H54 (cell line): ENCODE measurements at regions not wholly inside any gene's neighbourhood (a gene's known extent, or its start where the extent isn't known, plus 50 kb on each side); places are given as distances from the start of the nearest gene placed in this dataset.
"Not testable (repeated sequence)": the region's sequence is repeated elsewhere in the genome, so short reads cannot be mapped to it uniquely, and the experiment has no call there.

Source experiments
- DNase-seq: peaks from one replicate; pipeline ENCODE4 v3.0.0; 2011; ENCODE audit warnings: low spot score, mixed read lengths; ENCODE audit not compliant: insufficient read length
- FAIRE-seq: peaks from 3 replicates; lab custom pipeline; 2011; peaks lifted over from hg19 to GRCh38; lab: Jason Lieb, UNC
- POLR2A ChIP-seq: IDR thresholded peaks from 2 replicates; pipeline ENCODE4 v1.6.1; 2011; ENCODE audit warnings: low read depth, mild to moderate bottlenecking, low read length

DNA sequence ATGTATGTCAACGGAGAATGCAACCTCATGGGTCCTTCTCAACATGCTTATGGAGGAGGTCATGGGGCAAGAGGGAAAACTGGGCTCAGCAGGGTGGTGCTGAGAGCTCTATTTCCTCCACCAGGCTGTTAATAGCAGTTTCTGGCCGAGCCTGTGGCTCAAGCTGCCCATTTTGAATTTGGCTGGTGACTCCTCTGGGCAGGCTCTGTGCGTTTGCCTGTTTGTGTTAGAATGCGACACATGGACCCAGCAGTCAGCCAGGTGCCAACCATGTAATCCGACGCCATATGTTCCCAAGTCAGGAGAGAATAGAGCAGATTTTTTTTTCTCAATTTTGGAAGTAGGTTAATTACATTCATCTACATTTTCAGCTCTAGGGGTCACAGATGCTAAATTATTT lies 387.7 kb upstream of the CLINT1 start:
- no peak for TF ChIP-seq POLR2A
- no peak for DNase-seq
- no peak for FAIRE-seq

DNA sequence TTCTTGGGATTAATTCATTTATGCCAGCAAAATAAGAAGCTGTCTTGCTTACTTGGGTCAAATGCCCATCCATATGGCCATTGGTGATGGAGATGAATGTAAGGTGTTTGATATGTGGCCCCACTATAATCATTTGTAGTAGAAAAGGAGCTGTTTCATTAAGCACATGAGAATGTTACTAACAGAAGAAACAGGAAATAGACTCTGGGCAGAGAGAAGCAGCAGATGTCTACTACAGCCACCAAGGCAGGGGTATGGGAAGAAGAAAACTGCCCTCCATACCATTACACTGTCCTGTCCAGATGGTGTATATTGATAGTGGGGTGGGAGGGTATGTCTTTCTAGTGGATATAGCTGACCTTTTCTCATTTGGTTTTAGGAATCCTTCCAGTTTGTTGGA lies 386.6 kb upstream of the CLINT1 start:
- DNase-seq (no peak), FAIRE-seq (no peak)
- TF ChIP-seq POLR2A, result no peak

GRCh38 chr5:158244882-158245281 lies 385.9 kb upstream of the CLINT1 start:
- DNase-seq (no peak), FAIRE-seq (no peak)
- TF ChIP-seq POLR2A, result no peak

GRCh38 chr5:158236511-158237335 lies 377.8 kb upstream of the CLINT1 start:
- FAIRE-seq, result no peak
- no peak for TF ChIP-seq POLR2A
- no peak for DNase-seq

- no peak for FAIRE-seq
- no peak for TF ChIP-seq POLR2A
Measured at GRCh38 chr5:158235159-158235547, 376.2 kb upstream of the CLINT1 start.

DNA sequence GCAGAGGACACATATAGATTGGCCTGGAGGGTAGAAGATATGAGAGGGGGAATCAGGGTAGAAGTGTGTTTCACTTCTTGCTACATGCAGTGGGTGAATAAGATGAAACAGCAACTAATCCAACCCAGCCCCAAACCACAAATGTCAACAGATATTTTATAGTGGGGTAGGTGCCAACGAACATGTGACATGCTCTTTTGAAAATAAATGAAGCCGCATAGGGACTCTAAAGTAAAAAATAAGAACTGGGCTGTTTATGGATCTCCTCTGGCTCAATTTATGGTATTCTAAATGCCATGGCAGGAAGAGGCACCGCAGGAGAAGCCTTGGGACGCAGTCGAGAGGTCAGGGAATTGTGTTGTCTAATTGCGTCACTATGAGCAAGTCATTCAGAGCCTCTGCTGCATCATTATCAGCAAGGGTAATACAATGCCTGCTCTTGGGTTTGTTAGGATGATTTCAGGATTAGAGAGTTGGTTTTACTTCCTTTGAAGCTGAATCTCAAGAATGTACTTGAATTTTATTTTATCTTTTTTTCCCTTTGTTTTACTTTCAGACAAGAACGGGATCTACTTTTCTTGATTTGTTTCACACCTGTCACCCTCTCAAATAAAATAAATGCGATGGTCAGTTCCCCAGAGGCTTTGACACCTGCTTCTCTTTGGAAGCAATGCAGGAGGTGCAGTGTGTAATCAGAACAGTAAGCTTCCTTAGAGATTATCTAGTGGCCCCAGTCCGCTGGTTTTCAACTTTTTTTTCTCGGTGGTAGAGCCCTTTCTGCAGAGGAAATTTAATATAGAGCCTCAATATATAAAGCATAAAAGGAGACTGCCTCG lies 375.6 kb upstream of the CLINT1 start:
- TF ChIP-seq POLR2A, result no peak
- DNase-seq, result no peak
- FAIRE-seq, result no peak

More at GRCh38 chr5:158235159-158235547, 376.2 kb upstream of the CLINT1 start:
- DNase-seq, result no peak

DNA sequence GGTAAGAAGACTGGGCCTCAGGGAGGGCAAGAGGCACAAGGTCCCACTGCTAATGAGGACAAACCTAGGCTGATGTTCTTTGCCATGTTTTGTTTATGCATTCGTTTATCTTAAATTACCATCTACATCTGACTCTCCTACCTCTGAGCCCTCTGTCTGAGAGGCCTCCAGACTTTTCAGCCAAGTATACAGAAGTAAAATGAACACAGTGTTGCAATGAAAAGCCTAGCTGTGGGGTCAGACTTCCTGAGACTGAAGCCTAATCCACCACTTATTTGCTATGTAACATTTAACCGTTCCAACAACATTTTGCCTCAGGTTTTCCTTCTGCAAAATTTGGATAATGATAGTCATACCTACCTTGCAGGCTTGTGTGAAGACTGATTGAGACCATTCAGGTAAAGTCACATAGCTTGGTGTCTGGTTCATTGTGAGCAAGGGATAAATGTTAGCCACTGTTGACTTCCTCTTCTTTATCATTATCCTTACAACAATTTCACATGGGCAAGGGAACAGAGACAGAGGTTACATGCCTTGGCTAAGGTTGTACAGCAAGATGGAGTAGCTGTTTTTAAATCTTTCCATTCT lies 374.9 kb upstream of the CLINT1 start:
- FAIRE-seq, result no peak
- no peak for TF ChIP-seq POLR2A
- no peak for DNase-seq

DNA sequence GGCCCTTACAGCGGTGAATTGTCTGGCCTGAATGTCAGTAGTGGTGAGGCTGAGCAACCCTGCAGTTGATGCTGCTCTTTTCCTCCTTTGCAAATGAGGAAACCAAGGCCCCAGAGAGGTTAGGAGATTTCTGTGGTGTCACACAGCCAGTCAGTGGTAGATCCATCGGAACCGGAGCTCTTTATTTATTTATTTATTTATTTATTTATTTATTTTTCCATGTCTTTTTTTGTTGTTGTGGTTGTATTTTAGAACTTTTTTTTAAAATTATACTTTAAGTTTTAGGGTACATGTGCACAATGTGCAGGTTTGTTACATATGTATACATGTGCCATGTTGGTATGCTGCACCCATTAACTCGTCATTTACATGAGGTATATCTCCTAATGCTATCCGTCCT lies 368.4 kb upstream of the CLINT1 start:
- DNase-seq, FAIRE-seq: not testable (repeated sequence)

DNA sequence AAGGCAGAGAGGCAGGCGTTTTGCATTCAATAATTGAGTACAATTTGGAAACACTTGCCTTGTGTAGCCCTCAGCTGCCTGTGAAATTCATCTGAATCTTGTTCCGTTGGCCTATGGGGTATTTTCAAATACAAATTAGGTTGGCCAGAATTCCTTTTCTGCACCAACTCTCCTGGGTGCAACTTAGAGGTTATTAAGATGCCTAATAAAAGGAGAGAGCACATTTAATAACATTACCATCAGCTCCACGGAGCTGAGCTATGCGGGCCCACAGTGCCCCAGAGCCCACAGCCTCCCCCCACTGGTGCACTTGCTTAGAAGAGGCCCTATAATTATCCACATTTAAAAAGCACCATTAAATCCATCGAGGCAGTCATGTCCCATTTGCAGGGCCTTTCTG lies 367.6 kb upstream of the CLINT1 start:
- DNase-seq, result no peak
- TF ChIP-seq POLR2A, result no peak
- FAIRE-seq, result no peak

DNA sequence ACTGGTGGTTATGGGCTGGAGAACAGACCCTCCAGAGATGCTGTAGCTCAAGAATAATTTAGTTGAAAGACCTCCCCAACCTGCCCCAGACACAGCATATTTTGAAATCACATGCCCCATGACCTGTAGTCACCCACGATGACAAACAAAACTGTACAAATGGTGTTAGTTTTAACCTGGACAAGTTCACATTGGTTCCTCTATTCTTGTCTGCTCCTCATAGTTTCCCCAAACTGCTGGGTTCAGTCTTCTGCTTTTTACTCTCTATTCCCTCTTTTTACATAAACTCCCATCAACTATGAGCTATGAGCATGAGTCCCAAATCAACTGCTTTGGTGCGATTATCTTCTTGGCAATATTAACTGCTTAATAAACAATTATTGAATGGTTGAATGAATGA lies 365.3 kb upstream of the CLINT1 start:
- DNase-seq (no peak), FAIRE-seq (no peak)
- TF ChIP-seq POLR2A, result no peak

DNA sequence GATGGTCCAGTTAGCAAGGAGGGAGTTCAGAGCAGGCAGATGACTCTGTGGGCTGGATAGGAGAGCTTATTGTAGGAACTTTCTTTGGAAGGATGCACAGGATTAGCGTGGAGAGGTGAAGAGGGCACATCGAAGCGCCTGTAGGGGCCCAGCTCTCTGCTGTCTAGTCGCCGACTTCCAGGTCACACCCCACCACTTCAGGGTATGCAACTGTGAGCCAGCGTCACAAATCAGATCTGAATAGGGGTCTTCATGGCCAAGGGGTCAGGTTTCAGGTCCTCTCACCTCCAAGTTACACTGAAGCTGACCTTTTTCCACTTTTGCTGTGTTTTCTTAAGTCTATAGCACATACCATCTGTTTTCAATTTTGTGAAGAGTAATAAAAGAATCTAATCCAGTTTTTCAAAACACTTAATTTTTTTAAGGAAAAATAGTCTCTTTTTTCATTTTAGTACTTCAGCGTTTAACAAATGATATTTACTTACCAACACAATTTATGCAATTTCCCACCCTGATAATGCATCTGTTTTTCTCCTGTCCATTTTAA lies 364.2 kb upstream of the CLINT1 start:
- FAIRE-seq, result no peak
- no peak for TF ChIP-seq POLR2A

GRCh38 chr5:158212917-158213316 lies 354.0 kb upstream of the CLINT1 start:
- TF ChIP-seq POLR2A, result no peak
- no peak for FAIRE-seq
- peak; percentile 10 for DNase-seq

More for the DNA sequence above, 364.2 kb upstream of the CLINT1 start:
- no peak for DNase-seq

- DNase-seq, result no peak
- no peak for TF ChIP-seq POLR2A
- FAIRE-seq, result no peak
Measured at GRCh38 chr5:158212237-158212636, 353.3 kb upstream of the CLINT1 start.
